ENCODE measurements at regions not wholly inside any gene's neighbourhood (a gene's known extent, or its start where the extent isn't known, plus 50 kb on each side); places are given as distances from the start of the nearest gene placed in this dataset.

- no peak for TF ChIP-seq CTCF (IDR thresholded peaks at IDR 0.05; ENCODE audit: low read depth, low read length, poor library complexity, severe bottlenecking)
- no peak for TF ChIP-seq EZH2phosphoT487 (IDR thresholded peaks at IDR 0.05; ENCODE audit: borderline replicate concordance, low read length)
These were observed 54.8 kb upstream of the DYRK2 start for GRCh38 chr12:67593461-67594330.
